HCT116 (cell line): ENCODE measurements at regions not wholly inside any gene's neighbourhood (a gene's known extent, or its start where the extent isn't known, plus 50 kb on each side); places are given as distances from the start of the nearest gene placed in this dataset.

ENCODE experiments used
- ATAC-seq: fragments of 200-7000 bp; cut with Tn5 transposase; 2 replicates; pipeline ENCODE4 v1.9.1; 2020; ENCODE audit warnings: mild to moderate bottlenecking, moderate library complexity
- BruUV-seq: library from RNA; stranded (reverse); fragments of 400-500 nt; replicated peaks from 2 replicates; lab custom pipeline; 2021; lab: Mats Ljungman, UMichigan
- CTCF ChIA-PET: fragments of 300-600 bp; sonication (Branson Sonifier 250); formaldehyde crosslinking; loops from one replicate; lab custom pipeline; 2021; ENCODE audit warnings: antibody characterized with exemption; lab: Charles Lee
- POLR2A ChIA-PET: fragments of 300-600, 350-600 bp; sonication (Branson Sonifier 250); formaldehyde crosslinking; loops from one replicate; lab custom pipeline; 2021; ENCODE audit warnings: antibody characterized with exemption; lab: Charles Lee
- RAD21 ChIA-PET, 2 experiments: fragments of 300-600 bp; sonication (Branson Sonifier 250); formaldehyde crosslinking; loops; one replicate each; lab custom pipeline; 2023; ENCODE audit warnings: low total read pairs in 2 of 2; ENCODE audit not compliant: uncharacterized antibody in 2 of 2, unreplicated experiment in 2 of 2, low non-redundant PET in 1 of 2; lab: Charles Lee
- DNase-seq: peaks from one replicate; pipeline ENCODE4 v3.0.0-alpha.2; 2010; ENCODE audit warnings: low read depth, low spot score
- H2AFZ ChIP-seq: fragments of 200-600 bp; shearing (Covaris generic), sonication (generic); 2 replicates; pipeline ENCODE4 v1.6.1; 2017; ENCODE audit warnings: low read depth, mixed run types, mixed read lengths, antibody characterized with exemption, low read length; ENCODE audit not compliant: poor library complexity, severe bottlenecking
- H3K27ac ChIP-seq: 2 replicates; pipeline ENCODE4 v1.5.1; 2012; ENCODE audit warnings: low read depth, low read length
- H3K27me3 ChIP-seq: fragments of 200-600 bp; sonication (generic); 2 replicates; pipeline ENCODE4 v1.6.1; 2016; ENCODE audit warnings: mixed run types, low read length, mixed read lengths; ENCODE audit not compliant: insufficient read depth
- H3K36me3 ChIP-seq, 2 experiments: fragments of 200-500 bp in 1 of 2; fragments of 200-600 bp in 1 of 2; sonication (Bioruptor generic) in 1 of 2; sonication (generic) in 1 of 2; 2 replicates each; pipeline versions ENCODE4 v1.5.1 to v1.6.1; 2014 to 2016; ENCODE audit warnings: low read length in 2 of 2, inconsistent platforms in 1 of 2, mixed read lengths in 1 of 2, mixed run types in 1 of 2; ENCODE audit not compliant: insufficient read depth in 2 of 2, control insufficient read depth in 1 of 2
- H3K4me1 ChIP-seq, 2 experiments: fragments of 200-600 bp in 1 of 2; sonication (generic) in 1 of 2; 2 replicates each; pipeline versions ENCODE4 v1.5.1 to v1.6.1; 2012 to 2017; ENCODE audit warnings: low read length in 2 of 2, inconsistent platforms in 1 of 2, mild to moderate bottlenecking in 1 of 2, mixed read lengths in 1 of 2, mixed run types in 1 of 2, moderate library complexity in 1 of 2; ENCODE audit not compliant: insufficient read depth in 2 of 2, control insufficient read depth in 1 of 2
- H3K4me2 ChIP-seq: fragments of 200-600 bp; sonication (generic); 2 replicates; pipeline ENCODE4 v1.6.1; 2017; ENCODE audit warnings: mixed run types, low read length, mixed read lengths
- H3K4me3 ChIP-seq, 2 experiments: fragments of 200-600 bp in 1 of 2; sonication (generic) in 1 of 2; replicated peaks in 1 of 2; 2 replicates each; pipeline ENCODE4 v1.5.1; 2011 to 2016; ENCODE audit warnings: low read length in 2 of 2, control low read depth in 1 of 2, low read depth in 1 of 2, mild to moderate bottlenecking in 1 of 2, mixed read lengths in 1 of 2, mixed run types in 1 of 2
- H3K79me2 ChIP-seq: fragments of 200-600 bp; sonication (generic); 2 replicates; pipeline ENCODE4 v1.6.1; 2017; ENCODE audit warnings: mild to moderate bottlenecking, mixed run types, low read length, moderate library complexity, mixed read lengths; ENCODE audit not compliant: insufficient read depth
- H3K9ac ChIP-seq: fragments of 200-600 bp; sonication (generic); 2 replicates; pipeline ENCODE4 v1.6.1; 2016; ENCODE audit warnings: low read length, mixed read lengths
- H3K9me2 ChIP-seq: fragments of 200-600 bp; sonication (generic), shearing (Covaris generic); 2 replicates; pipeline ENCODE4 v1.6.1; 2017; ENCODE audit warnings: mixed run types, mild to moderate bottlenecking, moderate library complexity; ENCODE audit not compliant: insufficient read depth
- H3K9me3 ChIP-seq, 2 experiments: fragments of 200-500 bp in 1 of 2; fragments of 200-600 bp in 1 of 2; sonication (Bioruptor generic) in 1 of 2; sonication (generic) in 1 of 2; 2 replicates each; pipeline ENCODE4 v1.6.1; 2014 to 2017; ENCODE audit warnings: low read length in 2 of 2, mixed read lengths in 2 of 2, inconsistent platforms in 1 of 2, low read depth in 1 of 2, mild to moderate bottlenecking in 1 of 2, mixed run types in 1 of 2, moderate library complexity in 1 of 2; ENCODE audit not compliant: control insufficient read depth in 1 of 2, insufficient read depth in 1 of 2
- H4K20me1 ChIP-seq: fragments of 200-600 bp; sonication (generic), shearing (Covaris generic); 2 replicates; pipeline ENCODE4 v1.6.1; 2017; ENCODE audit warnings: mixed run types, mild to moderate bottlenecking, moderate library complexity; ENCODE audit not compliant: insufficient read depth
- CBX3 ChIP-seq: IDR thresholded peaks from 2 replicates; pipeline ENCODE4 v1.6.1; 2012; ENCODE audit warnings: low read depth
- EZH2 ChIP-seq: fragments of 200-600 bp; sonication (generic); IDR thresholded peaks from 2 replicates; pipeline ENCODE4 v1.6.1; 2017; ENCODE audit warnings: antibody characterized with exemption, mixed run types
- EZH2phosphoT487 ChIP-seq: fragments of 200-600 bp; IDR thresholded peaks from 2 replicates; pipeline ENCODE4 v1.6.1; 2018; ENCODE audit warnings: antibody characterized with exemption, borderline replicate concordance
- POLR2A ChIP-seq: IDR thresholded peaks from 2 replicates; pipeline ENCODE4 v1.7.0; 2011; ENCODE audit warnings: borderline replicate concordance; ENCODE audit not compliant: insufficient read depth, insufficient read length; ENCODE audit errors: extremely low read depth
- REST ChIP-seq: IDR thresholded peaks from 2 replicates; pipeline ENCODE4 v1.6.1; 2012; ENCODE audit warnings: low read depth
- SIN3A ChIP-seq: IDR thresholded peaks from 2 replicates; pipeline ENCODE4 v1.6.1; 2012; ENCODE audit warnings: low read depth
- TCF7L2 ChIP-seq: IDR thresholded peaks from 2 replicates; pipeline ENCODE4 v1.7.0; 2011; ENCODE audit warnings: borderline replicate concordance, inconsistent platforms; ENCODE audit not compliant: insufficient read depth, insufficient read length; ENCODE audit errors: extremely low read depth
- ZFX ChIP-seq: fragments of 450-650 bp; IDR thresholded peaks from 2 replicates; pipeline ENCODE4 v1.6.1; 2017
- intact Hi-C: fragments of 100-400 bp; cut with micrococcal nuclease; formaldehyde crosslinking; loops from 2 replicates; pipeline ENCODE4 v1.10.0; 2022

GRCh38 chr11:19537803-19538453, 174.7 kb upstream of the NAV2 start:
- H3K79me2 ChIP-seq, result no peaks in the 10 kb centered on the region
- no peak overlapping the region for H3K27ac ChIP-seq
- POLR2A ChIA-PET, result no interaction called here
- H3K9me3 ChIP-seq, result no peaks in the 10 kb centered on the region
- no peaks in the 10 kb centered on the region for H3K9me2 ChIP-seq
- no peak for DNase-seq
- H3K27me3 ChIP-seq, result peaks cover 38% of the 10 kb centered on the region
- H3K9ac ChIP-seq, result no peak overlapping the region
- CTCF ChIA-PET, result interaction anchor here (0.9 kb wide), 1 partner anchor 386 kb away, joined by 4 read pairs; no protein-coding TSS in a partner anchor
- no peaks in the 10 kb centered on the region for H4K20me1 ChIP-seq
- no peaks in the 10 kb centered on the region for H3K36me3 ChIP-seq
- BruUV-seq, result no TSS peak
- no peak overlapping the region for H3K4me3 ChIP-seq
- H3K4me2 ChIP-seq, result no peak overlapping the region
- TF ChIP-seq TCF7L2 (no peak), EZH2phosphoT487 (no peak), CBX3 (no peak), EZH2 (no peak), REST (no peak), SIN3A (no peak), ZFX (no peak), POLR2A (no peak)
- RAD21 ChIA-PET, result no interaction called here
- intact Hi-C loops, result no loop called here
- no peak for ATAC-seq
- no peaks in the 10 kb centered on the region for H3K4me1 ChIP-seq
- no peak overlapping the region for H2AFZ ChIP-seq
